H1 (cell line): ENCODE measurements at regions not wholly inside any gene's neighbourhood (a gene's known extent, or its start where the extent isn't known, plus 50 kb on each side); places are given as distances from the start of the nearest gene placed in this dataset.
A peak's percentile ranks its signal among the peaks of the same experiment; 100 is the strongest.

Experiments used
- CTCF ChIA-PET: fragments of 300-600 bp; sonication (Branson Sonifier 250); formaldehyde crosslinking; loops from one replicate; lab custom pipeline; 2021; ENCODE audit not compliant: partially characterized antibody; lab: Charles Lee
- POLR2A ChIA-PET: fragments of 300-600 bp; sonication (Branson Sonifier 250); formaldehyde crosslinking; loops from one replicate; lab custom pipeline; 2021; ENCODE audit warnings: inconsistent platforms; ENCODE audit not compliant: partially characterized antibody; lab: Charles Lee
- DNase-seq, 2 experiments: peaks; one replicate each; pipeline versions ENCODE4 v3.0.0 to v3.0.0-alpha.2; 2010 to 2022; ENCODE audit warnings: low spot score in 2 of 2, low read depth in 1 of 2, mixed read lengths in 1 of 2
- FAIRE-seq: peaks from 2 replicates; lab custom pipeline; 2011; peaks lifted over from hg19 to GRCh38; lab: Jason Lieb, UNC
- H2AFZ ChIP-seq: 2 replicates; pipeline ENCODE4 v1.8.1; 2012; ENCODE audit warnings: low read length, inconsistent platforms
- H2AK5ac ChIP-seq: 2 replicates; pipeline ENCODE4 v1.6.1; 2013; ENCODE audit warnings: low read depth, low read length
- H2BK120ac ChIP-seq: replicated peaks from 2 replicates; pipeline ENCODE3; 2013; ENCODE audit warnings: low read depth, low read length, inconsistent platforms
- H2BK12ac ChIP-seq: 2 replicates; pipeline ENCODE4 v1.6.1; 2013; ENCODE audit warnings: low read depth, low read length
- H2BK15ac ChIP-seq: 2 replicates; pipeline ENCODE4 v1.6.1; 2013; ENCODE audit warnings: low read length
- H2BK20ac ChIP-seq: 2 replicates; pipeline ENCODE4 v1.6.1; 2013; ENCODE audit warnings: low read length
- H2BK5ac ChIP-seq: 2 replicates; pipeline ENCODE4 v1.6.1; 2013; ENCODE audit warnings: low read depth, low read length
- H3K14ac ChIP-seq: 2 replicates; pipeline ENCODE4 v1.6.1; 2013; ENCODE audit warnings: inconsistent platforms; ENCODE audit not compliant: insufficient read length
- H3K18ac ChIP-seq: 2 replicates; pipeline ENCODE4 v1.6.1; 2013; ENCODE audit warnings: low read length; ENCODE audit errors: extremely low read depth
- H3K23ac ChIP-seq: 2 replicates; pipeline ENCODE4 v1.6.1; 2013; ENCODE audit warnings: inconsistent platforms; ENCODE audit not compliant: insufficient read length
- H3K23me2 ChIP-seq: 2 replicates; pipeline ENCODE4 v1.6.1; 2013; ENCODE audit warnings: low read depth, low read length
- H3K27ac ChIP-seq: 2 replicates; pipeline ENCODE4 v1.6.1; 2011; ENCODE audit warnings: low read depth, low read length, inconsistent platforms
- H3K27me3 ChIP-seq, 4 experiments: replicated peaks in 1 of 4; 1 replicate in 1 of 4; 2 replicates in 3 of 4; pipeline versions ENCODE4 v1.6.1 to v1.8.1; 2011 to 2013; ENCODE audit warnings: low read length in 3 of 4, mild to moderate bottlenecking in 3 of 4, inconsistent platforms in 2 of 4, mixed read lengths in 2 of 4, moderate library complexity in 1 of 4; ENCODE audit not compliant: control insufficient read depth in 3 of 4, insufficient read depth in 3 of 4; ENCODE audit errors: extremely low read depth in 1 of 4
- H3K36me3 ChIP-seq, 4 experiments: 2 replicates each; pipeline versions ENCODE4 v1.6.1 to v1.8.1; 2011 to 2013; ENCODE audit warnings: mild to moderate bottlenecking in 4 of 4, low read length in 3 of 4, moderate library complexity in 2 of 4, control low read depth in 1 of 4, inconsistent platforms in 1 of 4; ENCODE audit not compliant: insufficient read depth in 4 of 4, control insufficient read depth in 2 of 4
- H3K4ac ChIP-seq: replicated peaks from 2 replicates; pipeline ENCODE3; 2013; ENCODE audit warnings: low read length, low read depth, mixed read lengths, inconsistent platforms; ENCODE audit not compliant: insufficient read length
- H3K4me1 ChIP-seq, 4 experiments: replicated peaks in 1 of 4; 1 replicate in 1 of 4; 2 replicates in 3 of 4; pipeline versions ENCODE4 v1.6.1 to v1.8.1; 2011 to 2013; ENCODE audit warnings: low read length in 3 of 4, inconsistent platforms in 2 of 4, mixed read lengths in 1 of 4; ENCODE audit not compliant: insufficient read depth in 4 of 4, control insufficient read depth in 3 of 4
- H3K4me2 ChIP-seq, 2 experiments: 2 replicates each; pipeline versions ENCODE4 v1.6.1 to v1.8.1; 2011 to 2013; ENCODE audit warnings: low read depth in 2 of 2, low read length in 2 of 2, control low read depth in 1 of 2, inconsistent platforms in 1 of 2, mild to moderate bottlenecking in 1 of 2; ENCODE audit not compliant: insufficient read depth in 1 of 2
- H3K4me3 ChIP-seq, 4 experiments: fragments of 200-600, 300-600 bp in 1 of 4; sonication (generic), shearing (Covaris generic), sonication (Bioruptor Twin) in 1 of 4; 2 replicates each; pipeline versions ENCODE4 v1.5.1 to v1.8.1; 2011 to 2016; ENCODE audit warnings: low read length in 4 of 4, low read depth in 3 of 4, control low read depth in 2 of 4, inconsistent platforms in 2 of 4, mild to moderate bottlenecking in 2 of 4, mixed read lengths in 1 of 4, moderate library complexity in 1 of 4; ENCODE audit not compliant: insufficient read depth in 2 of 4; ENCODE audit errors: extremely low read depth in 1 of 4
- H3K56ac ChIP-seq: replicated peaks from 2 replicates; pipeline ENCODE3; 2013; ENCODE audit warnings: low read depth, mild to moderate bottlenecking, mixed read lengths, low read length, inconsistent platforms; ENCODE audit not compliant: insufficient read length
- H3K79me1 ChIP-seq: 2 replicates; pipeline ENCODE4 v1.6.1; 2013; ENCODE audit warnings: low read depth, low read length, control low read depth
- H3K79me2 ChIP-seq, 2 experiments: 2 replicates each; pipeline versions ENCODE4 v1.6.1 to v1.8.1; 2012 to 2013; ENCODE audit warnings: low read length in 2 of 2, mild to moderate bottlenecking in 2 of 2, inconsistent platforms in 1 of 2; ENCODE audit not compliant: insufficient read depth in 2 of 2, control insufficient read depth in 1 of 2
- H3K9ac ChIP-seq, 4 experiments: replicated peaks in 1 of 4; 1 replicate in 1 of 4; 2 replicates in 3 of 4; pipeline versions ENCODE4 v1.6.1 to v1.8.1; 2011 to 2013; ENCODE audit warnings: low read depth in 3 of 4, low read length in 3 of 4, control low read depth in 2 of 4, mild to moderate bottlenecking in 2 of 4, moderate library complexity in 2 of 4, inconsistent platforms in 1 of 4; ENCODE audit errors: extremely low read depth in 1 of 4
- H3K9me3 ChIP-seq, 2 experiments: 2 replicates each; pipeline versions ENCODE4 v1.6.1 to v1.8.1; 2012 to 2013; ENCODE audit warnings: mild to moderate bottlenecking in 2 of 2, moderate library complexity in 2 of 2, control low read depth in 1 of 2, inconsistent platforms in 1 of 2, low read depth in 1 of 2, low read length in 1 of 2, mixed read lengths in 1 of 2; ENCODE audit not compliant: insufficient read depth in 2 of 2
- H4K20me1 ChIP-seq, 2 experiments: replicated peaks in 1 of 2; 2 replicates each; pipeline versions ENCODE3 to v1.8.1; 2011 to 2013; ENCODE audit warnings: inconsistent platforms in 2 of 2, low read length in 2 of 2, mild to moderate bottlenecking in 1 of 2; ENCODE audit not compliant: insufficient read depth in 2 of 2, control insufficient read depth in 1 of 2
- H4K5ac ChIP-seq: 2 replicates; pipeline ENCODE4 v1.6.1; 2013; ENCODE audit warnings: low read length, low read depth, mixed read lengths, inconsistent platforms; ENCODE audit not compliant: insufficient read length
- H4K8ac ChIP-seq: 2 replicates; pipeline ENCODE4 v1.8.0; 2013; ENCODE audit warnings: mild to moderate bottlenecking, moderate library complexity, low read length, inconsistent platforms; ENCODE audit not compliant: insufficient read depth; ENCODE audit errors: extremely low read depth
- H4K91ac ChIP-seq: replicated peaks from 2 replicates; pipeline ENCODE3; 2013; ENCODE audit warnings: low read length, mixed read lengths, inconsistent platforms; ENCODE audit not compliant: insufficient read length
- CBX8 ChIP-seq: fragments of 300-800, 300-1000 bp; sonication (generic); IDR thresholded peaks from 2 replicates; pipeline ENCODE4 v1.7.1; 2016; ENCODE audit warnings: low read depth, low read length, borderline replicate concordance
- CHD2 ChIP-seq: IDR thresholded peaks from 2 replicates; pipeline ENCODE4 v1.6.1; 2012; ENCODE audit warnings: low read length, improper control_type of control experiment
- JUND ChIP-seq: IDR thresholded peaks from 2 replicates; pipeline ENCODE4 v1.6.1; 2011; ENCODE audit warnings: mild to moderate bottlenecking, improper control_type of control experiment, low read length
- KDM4A ChIP-seq: IDR thresholded peaks from one replicate; pipeline ENCODE4 v1.7.1; 2012; ENCODE audit warnings: low read depth, mild to moderate bottlenecking, moderate library complexity, low read length, inconsistent platforms; ENCODE audit not compliant: severe bottlenecking
- NANOG ChIP-seq: IDR thresholded peaks from 2 replicates; pipeline ENCODE4 v1.6.1; 2011; ENCODE audit warnings: low read length, low read depth, mild to moderate bottlenecking, inconsistent platforms; ENCODE audit not compliant: insufficient read depth, poor library complexity, severe bottlenecking
- PHF8 ChIP-seq: fragments of 200-600 bp; sonication (generic); conservative IDR thresholded peaks from 2 replicates; pipeline ENCODE4 v1.7.1; 2012; ENCODE audit warnings: low read depth, mild to moderate bottlenecking, inconsistent platforms, low read length, moderate library complexity
- RFX5 ChIP-seq: IDR thresholded peaks from 2 replicates; pipeline ENCODE4 v1.6.1; 2011; ENCODE audit warnings: low read depth, low read length, improper control_type of control experiment, borderline replicate concordance
- SIRT6 ChIP-seq: IDR thresholded peaks from one replicate; pipeline ENCODE4 v1.7.1; 2012; ENCODE audit warnings: low read length, inconsistent platforms
- SP4 ChIP-seq: IDR thresholded peaks from 2 replicates; pipeline ENCODE4 v1.6.1; 2012; ENCODE audit warnings: low read length, inconsistent platforms
- WGBS, 2 experiments: shearing (Covaris generic) in 1 of 2; methylation state at CpG; one replicate each; pipeline versions ENCODE4 v1.1.6 to v1.1.7; 2013 to 2015; ENCODE audit warnings: low lambda C conversion rate in 2 of 2, mixed read lengths in 2 of 2, inconsistent platforms in 1 of 2, low coverage in 1 of 2, missing lambda C conversion rate in 1 of 2; ENCODE audit not compliant: insufficient replicate concordance in 2 of 2, insufficient coverage in 1 of 2, insufficient read length in 1 of 2; ENCODE audit errors: extremely low coverage in 1 of 2, missing lambda C conversion rate in 1 of 2; 5-methylcytosine and 5-hydroxymethylcytosine counted together

DNA sequence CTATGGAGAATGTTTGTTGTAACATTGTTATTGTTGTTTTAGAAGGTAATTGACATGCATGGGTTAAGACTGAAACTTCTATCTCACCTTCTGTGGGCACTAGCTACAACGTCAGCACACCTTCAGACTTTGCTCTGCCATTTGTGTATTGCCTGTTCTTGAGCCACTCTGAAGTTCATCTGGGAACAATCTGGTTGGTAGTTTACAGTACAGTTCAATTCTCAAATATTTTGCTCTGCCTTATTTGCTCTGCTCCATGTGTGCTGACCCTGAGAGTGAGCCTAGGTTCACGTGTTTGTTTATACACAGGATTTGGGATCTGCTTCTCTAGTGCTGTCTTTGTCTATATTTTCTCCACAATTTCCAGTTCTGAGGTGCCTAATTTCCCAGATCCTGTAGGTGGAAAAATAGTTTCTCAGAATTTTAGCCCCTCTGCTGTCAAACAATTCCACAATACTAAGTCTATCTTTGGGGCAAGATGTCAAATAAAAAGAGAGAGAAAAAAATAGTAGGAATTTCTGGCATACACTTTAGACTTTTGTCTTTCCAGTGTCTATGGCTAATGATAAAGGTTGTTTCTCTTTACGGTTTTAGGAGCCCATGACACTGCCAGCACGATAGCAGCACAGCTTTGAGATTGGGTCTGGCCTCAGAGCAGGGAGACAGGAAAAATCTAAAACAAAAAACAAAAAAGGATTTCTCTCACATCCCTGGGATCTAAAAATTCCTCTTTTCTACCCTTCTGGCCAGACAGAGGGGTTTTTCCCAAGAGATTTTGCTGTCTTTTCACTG is 721.4 kb downstream of the VGLL3 start:
- no peak overlapping the region for H2AK5ac ChIP-seq
- no peak overlapping the region for H2BK20ac ChIP-seq
- no peak overlapping the region for H2BK5ac ChIP-seq
- no peak overlapping the region for H2BK15ac ChIP-seq
- H2BK12ac ChIP-seq = no peak overlapping the region
- no peaks in the 10 kb centered on the region for H3K27me3 ChIP-seq
- no peak overlapping the region for H3K56ac ChIP-seq
- WGBS, 2 experiments = 94% methylated on average over 4 of the region's 4 CpGs; no CpG with 5 or more reads in 1 of the 2 experiments
- H4K20me1 ChIP-seq = no peaks in the 10 kb centered on the region
- no peak overlapping the region for H3K27ac ChIP-seq
- ChIA-PET POLR2A (no interaction called here), CTCF (no interaction called here)
- H3K4me2 ChIP-seq = no peak overlapping the region
- no peak for FAIRE-seq
- H2AFZ ChIP-seq = peak overlapping the region; percentile 87; the same call in 1 of the 2 replicates
- H3K9ac ChIP-seq = no peak overlapping the region
- H4K91ac ChIP-seq = no peak overlapping the region
- no peaks in the 10 kb centered on the region; a peak in 1 of 8 replicates for H3K36me3 ChIP-seq
- no peak overlapping the region for H4K8ac ChIP-seq
- no peak overlapping the region for H3K23ac ChIP-seq
- H3K79me1 ChIP-seq = no peaks in the 10 kb centered on the region
- H3K79me2 ChIP-seq = no peaks in the 10 kb centered on the region
- H3K4ac ChIP-seq = no peak overlapping the region
- no peaks in the 10 kb centered on the region for H3K9me3 ChIP-seq
- H3K4me3 ChIP-seq = no peak overlapping the region
- H3K14ac ChIP-seq = no peak overlapping the region
- DNase-seq = no peak
- no peaks in the 10 kb centered on the region for H3K23me2 ChIP-seq
- H3K4me1 ChIP-seq = no peaks in the 10 kb centered on the region; a peak in 1 of 7 replicates
- H3K18ac ChIP-seq = no peak overlapping the region
- no peak overlapping the region for H4K5ac ChIP-seq
- no peak overlapping the region for H2BK120ac ChIP-seq
- TF ChIP-seq RFX5 (no peak), NANOG (no peak), SIRT6 (no peak), JUND (no peak), CHD2 (no peak), KDM4A (no peak), CBX8 (no peak), PHF8 (no peak), SP4 (no peak)
